ENCODE measurements at regions not wholly inside any gene's neighbourhood (a gene's known extent, or its start where the extent isn't known, plus 50 kb on each side); places are given as distances from the start of the nearest gene placed in this dataset.

DNA sequence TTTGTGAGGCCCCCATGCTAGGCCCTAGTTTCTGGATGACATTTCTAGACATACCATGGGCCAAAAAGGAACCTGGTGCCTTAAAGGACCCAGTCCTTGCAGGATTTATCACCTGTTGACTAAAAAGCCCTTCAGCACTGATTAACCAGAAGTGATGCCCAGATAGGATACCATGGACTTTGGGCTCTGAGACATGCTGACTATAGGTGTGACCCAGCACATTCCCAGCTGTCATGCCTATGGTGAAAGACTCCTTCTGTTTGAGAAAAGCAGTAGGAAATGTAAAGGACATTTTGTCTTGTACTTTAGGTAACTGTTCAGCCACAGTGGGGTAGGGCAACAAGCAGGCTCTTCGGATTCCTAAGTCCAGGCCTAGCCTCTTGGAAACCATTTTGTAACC, 724.2 kb downstream of the CD109 start:
- TF ChIP-seq SUZ12 (IDR thresholded peaks at IDR 0.05; ENCODE audit: extremely low read depth, insufficient read depth, insufficient read length) (no peak), YY1 (IDR thresholded peaks at IDR 0.05; ENCODE audit: insufficient read depth, insufficient read length) (no peak), ZNF274 (IDR thresholded peaks at IDR 0.05; ENCODE audit: low read depth, low read length) (no peak)

Data from NT2/D1 (cell line).